Stimulated activated CD4-positive, alpha-beta T cell treated with anti-CD3 and anti-CD28 coated beads, TNF-alpha, amount 100 ng/mL, for 48 hours (primary cell): ENCODE measurements at regions not wholly inside any gene's neighbourhood (a gene's known extent, or its start where the extent isn't known, plus 50 kb on each side); places are given as distances from the start of the nearest gene placed in this dataset.
"Not testable (repeated sequence)": the region's sequence is repeated elsewhere in the genome, so short reads cannot be mapped to it uniquely, and the experiment has no call there.

Source experiments
- DNase-seq, 3 donors: peaks; one replicate each; pipeline ENCODE4 v3.0.0-alpha.2; 2020; ENCODE audit warnings: low read depth in 3 of 3

- DNase-seq, result no peak
These were observed 342.8 kb downstream of the FBXW7 start for GRCh38 chr4:152193059-152193458.

- DNase-seq, result no peak
These were observed 345.0 kb downstream of the FBXW7 start for GRCh38 chr4:152190907-152191306.

DNA sequence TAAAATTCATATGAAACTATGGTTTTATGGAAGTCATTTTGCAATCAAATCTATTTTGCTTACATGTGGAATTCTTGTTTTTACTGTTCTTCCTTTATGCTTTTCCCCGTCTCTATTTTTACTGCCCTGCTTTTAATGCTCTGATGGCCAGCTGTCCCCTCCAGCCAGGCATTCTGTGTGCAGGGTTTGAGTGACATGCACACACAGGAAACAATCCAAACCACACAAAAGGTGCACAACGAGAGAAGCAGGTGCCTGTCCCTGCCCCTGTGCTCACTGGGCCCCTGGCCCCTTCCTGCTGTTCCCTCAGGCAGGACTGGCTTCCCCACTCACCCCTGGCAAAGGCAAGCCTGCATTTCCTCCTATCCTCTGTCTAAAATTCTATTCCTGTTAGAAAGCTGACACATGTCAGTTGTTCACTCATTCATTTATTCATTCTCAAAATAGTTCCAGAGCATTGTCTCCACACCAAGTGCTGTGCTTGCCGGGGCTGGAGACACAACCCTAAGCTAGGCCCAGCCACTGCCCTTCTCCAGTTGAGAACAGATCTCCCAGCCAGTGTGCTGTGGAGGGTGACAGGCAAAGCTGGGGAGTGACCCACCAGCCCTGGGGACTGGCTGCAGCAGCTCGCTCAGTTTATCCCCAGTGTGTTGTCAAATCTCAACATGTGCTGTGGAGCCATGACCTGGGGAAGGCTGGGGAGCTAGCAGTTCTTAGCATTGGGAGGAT is 346.3 kb downstream of the FBXW7 start:
- no peak for DNase-seq

DNA sequence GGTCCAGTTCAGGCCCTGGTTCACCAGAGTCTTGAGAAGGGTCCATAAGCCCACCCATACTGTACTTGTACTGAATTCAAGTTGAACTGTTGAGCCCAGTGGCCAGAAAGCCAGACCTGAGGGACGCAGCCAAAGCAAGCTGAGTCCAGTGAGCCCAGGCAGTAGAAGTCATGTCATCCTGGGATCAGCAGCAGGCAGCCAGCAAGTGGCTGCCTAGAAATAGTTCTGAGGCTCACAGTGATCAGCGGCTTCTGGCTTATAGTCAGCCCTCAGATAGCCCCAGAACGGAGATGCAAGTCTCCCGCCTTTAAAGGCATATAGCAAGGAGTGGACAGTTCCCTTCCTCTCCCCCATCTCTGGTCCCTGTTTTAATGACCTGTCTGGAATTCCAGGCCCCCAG is 347.1 kb downstream of the FBXW7 start:
- no peak for DNase-seq

- DNase-seq, result no peak
These were observed 348.2 kb downstream of the FBXW7 start for GRCh38 chr4:152187693-152188092.

DNA sequence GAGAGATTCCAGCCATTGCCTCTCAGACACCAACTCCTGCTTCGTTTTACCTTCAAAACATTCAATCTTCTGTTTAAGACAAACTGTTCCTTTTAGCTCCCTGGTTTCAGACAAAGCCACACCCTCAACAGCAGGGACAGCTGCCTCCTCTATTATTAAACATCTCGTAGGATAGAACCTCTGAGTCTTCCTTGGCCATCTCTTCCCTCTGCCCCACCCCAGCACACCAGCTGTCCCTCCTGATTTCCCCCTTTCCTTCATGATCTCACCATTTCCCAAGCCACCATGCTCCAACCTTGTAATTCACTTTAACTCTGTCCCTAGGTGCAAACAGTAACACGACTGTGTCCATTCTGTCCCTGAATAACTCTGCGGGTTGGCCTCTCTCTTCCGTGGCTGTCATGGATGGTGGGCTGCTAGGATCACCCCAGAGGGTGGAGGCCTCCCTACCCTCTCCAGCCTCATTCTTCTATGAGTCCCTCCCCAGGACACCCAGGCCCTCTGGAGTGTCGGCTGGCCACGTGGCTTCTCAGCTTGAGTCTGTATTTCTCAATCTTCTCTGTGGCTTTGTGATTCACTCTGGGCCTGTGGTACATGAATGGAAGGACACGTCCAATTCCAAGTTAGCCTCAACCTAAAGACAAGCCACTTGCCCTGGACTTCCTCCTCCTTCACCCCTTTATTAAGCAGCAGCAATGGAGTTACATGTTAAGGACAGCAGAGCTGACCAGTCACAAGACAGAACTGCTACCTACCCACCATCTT is 349.9 kb downstream of the FBXW7 start:
- DNase-seq, result no peak

DNA sequence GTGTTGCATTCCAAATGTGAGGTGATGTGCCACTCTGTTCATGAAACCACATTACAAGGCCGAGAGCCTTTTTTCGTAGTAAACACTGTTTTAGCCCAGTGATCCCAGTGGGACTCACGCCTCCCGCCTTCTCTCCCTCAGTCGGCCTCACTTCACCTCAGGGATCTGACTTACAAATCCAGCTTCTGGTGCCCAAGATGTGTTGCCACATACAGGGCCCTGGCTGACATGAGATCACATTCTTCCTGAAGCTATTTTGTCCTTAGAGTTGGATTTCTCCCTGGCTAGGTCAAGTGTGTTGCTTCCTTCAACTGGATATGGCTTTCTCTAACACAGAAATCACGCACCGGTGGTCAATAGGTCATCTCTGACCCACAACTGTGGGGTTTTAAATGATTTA is 354.7 kb downstream of the FBXW7 start:
- no peak for DNase-seq

- DNase-seq, result no peak
These were observed 355.5 kb downstream of the FBXW7 start for GRCh38 chr4:152180369-152180768.

GRCh38 chr4:152177538-152177937 is 358.4 kb downstream of the FBXW7 start:
- not testable (repeated sequence) for DNase-seq

GRCh38 chr4:152176627-152177214 is 359.2 kb downstream of the FBXW7 start:
- no peak for DNase-seq

- DNase-seq, result no peak
These were observed 360.3 kb downstream of the FBXW7 start for GRCh38 chr4:152175586-152175985.

DNA sequence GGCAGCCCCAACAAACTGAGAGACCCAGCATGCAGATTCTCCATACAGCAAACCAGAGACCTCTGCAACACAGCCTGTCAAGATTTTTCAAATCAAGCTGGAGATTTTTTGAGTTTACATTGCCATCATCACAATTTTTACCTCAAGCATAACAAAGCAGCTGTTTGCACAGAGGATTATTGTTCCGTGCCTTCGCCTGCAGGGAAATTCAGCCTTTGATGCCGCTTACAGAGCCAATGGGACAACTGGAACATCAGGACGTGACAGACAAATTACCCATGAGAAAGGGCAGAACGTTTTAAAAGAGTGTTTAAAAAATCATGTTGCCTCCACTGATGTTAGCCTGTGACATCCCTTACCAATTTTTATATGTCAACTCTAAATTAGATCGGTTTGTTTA is 363.7 kb downstream of the FBXW7 start:
- no peak for DNase-seq

- DNase-seq, result no peak
These were observed 364.3 kb downstream of the FBXW7 start for GRCh38 chr4:152171556-152171955.

DNA sequence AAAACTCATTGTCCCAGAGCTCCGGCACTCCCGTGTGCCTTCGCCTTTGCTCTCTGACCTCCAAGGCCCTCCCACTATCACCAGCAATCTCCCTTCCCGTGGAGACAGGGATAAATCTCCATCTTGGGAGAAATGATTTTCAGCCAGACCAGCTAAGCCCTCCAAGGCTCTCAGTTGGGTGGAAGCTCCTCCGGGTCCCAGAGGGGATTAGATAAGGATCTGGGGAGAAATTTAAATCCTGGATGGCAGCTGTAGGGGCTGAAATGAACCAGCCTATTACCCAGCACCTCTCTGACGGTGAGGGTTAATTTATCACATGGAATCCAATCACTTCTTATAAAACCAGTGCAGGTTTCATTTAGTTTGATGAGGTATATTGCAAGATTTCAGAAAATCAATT is 366.2 kb downstream of the FBXW7 start:
- DNase-seq, result no peak

DNA sequence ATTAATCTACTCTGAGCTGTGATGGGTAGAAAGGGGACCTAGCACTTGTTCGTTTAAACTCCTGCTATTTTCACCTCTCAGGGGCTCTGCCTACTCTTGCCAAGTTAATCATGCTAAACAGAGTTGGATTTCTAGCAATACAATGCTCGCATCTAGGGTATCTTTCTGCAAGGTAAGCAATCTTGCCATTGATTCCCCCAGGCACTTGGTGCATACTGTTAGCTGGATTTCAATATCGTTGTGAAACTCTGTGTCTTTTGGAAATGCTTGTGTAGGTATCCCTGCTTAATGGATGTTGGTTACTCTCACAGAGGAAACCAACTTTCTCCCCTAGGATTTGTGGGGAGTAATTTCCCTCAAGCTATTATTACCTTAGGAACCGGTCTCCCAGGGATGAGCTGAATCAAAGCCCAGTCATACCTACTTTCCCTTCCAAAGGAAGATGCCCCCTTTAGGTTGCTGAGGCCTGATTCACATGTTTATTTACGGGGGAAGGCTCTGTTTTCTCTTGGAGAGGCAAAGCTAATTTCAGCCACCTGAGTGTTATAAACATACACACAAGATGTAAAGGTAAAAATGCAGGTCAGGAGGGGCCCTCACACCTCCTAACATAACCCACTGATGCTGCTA is 366.8 kb downstream of the FBXW7 start:
- DNase-seq, result no peak

DNA sequence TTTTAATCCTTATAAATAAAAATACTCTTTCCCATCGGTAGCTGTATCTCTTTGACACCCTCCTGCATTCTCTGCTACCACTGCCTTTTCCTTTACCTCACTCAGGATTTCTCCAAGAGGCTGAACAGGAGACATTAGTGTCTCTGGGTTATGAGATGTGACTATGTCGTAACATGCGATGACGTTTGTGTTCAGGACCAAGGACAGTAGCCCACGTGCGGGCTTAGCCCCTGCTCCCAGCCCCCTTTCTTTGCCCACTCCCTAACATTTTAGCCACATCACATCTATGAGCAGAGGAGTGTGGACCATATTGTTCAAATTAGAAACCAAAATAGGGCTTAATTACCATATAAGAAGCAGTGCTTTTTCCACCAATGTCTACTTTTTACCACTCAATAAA is 369.3 kb downstream of the FBXW7 start:
- no peak for DNase-seq

- no peak for DNase-seq
These were observed 370.0 kb downstream of the FBXW7 start for GRCh38 chr4:152165846-152166245.

GRCh38 chr4:152165146-152165545 is 370.7 kb downstream of the FBXW7 start:
- DNase-seq, result no peak

DNA sequence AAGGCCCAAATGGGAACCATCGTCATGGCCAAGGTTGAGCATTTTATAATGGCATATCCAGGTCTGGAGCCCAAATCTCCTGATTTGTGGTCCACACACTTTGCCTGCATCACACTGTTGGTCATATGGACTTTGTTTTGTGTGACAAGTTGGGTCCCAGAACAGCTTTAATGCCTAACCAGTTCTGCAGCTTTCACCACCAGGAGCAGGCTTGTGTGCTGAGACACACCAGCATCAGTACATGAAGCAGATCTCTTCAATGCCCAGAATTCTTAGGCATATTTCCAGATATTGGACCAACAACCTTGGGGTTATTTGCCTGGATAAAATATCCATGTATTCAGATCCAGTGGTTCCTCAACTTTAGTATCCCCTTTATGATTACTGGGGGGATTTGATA is 371.3 kb downstream of the FBXW7 start:
- DNase-seq, result no peak

DNA sequence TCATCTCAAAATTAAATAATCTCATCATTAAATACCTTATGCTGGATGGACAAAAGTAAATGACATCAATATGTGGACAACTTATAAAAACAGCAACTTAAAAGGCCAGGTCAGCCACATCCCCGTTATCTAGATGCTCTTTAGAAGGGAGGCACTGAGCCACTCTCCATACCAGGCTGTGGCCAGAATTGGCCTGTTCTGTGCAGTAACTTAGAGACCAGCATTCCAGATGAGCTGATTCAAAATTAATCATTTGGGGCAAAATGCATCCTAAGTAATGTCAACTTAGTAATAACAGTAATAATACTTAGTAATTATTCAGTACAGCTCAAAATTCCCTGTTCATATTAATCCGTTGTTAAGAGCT is 373.6 kb downstream of the FBXW7 start:
- no peak for DNase-seq

DNA sequence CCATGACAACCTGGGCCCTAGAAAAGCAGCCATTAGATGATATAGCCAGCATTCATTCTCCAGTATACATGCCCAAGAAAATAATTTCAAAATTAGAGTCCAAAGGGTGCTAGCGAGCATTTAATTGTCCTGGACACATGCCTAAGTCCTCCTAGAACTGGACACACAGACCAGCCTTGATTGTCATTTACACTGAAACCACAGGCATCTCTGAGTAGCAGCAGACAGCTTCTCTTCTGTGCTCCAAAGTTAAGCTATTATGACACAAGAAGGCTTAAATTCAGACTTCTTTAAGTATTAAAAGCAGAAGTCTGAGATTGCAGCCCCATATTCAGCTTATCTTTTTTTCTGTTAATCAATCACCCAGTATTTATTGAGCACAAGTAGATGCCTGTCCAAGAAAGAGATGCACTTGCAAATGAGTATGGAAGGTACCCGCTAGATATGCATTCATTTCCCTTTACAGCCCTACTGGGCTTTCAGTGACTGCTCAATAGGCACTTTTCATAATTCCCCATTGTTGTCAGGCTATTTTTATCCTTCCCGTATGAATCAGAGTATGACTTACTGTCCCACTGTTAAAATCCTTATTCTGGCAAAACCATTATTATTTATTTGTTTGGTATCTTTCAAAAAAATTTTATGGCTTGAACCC is 374.1 kb downstream of the FBXW7 start:
- no peak for DNase-seq

GRCh38 chr4:152160225-152160800 is 375.6 kb downstream of the FBXW7 start:
- DNase-seq, result no peak
